ENCODE measurements at regions not wholly inside any gene's neighbourhood (a gene's known extent, or its start where the extent isn't known, plus 50 kb on each side); places are given as distances from the start of the nearest gene placed in this dataset.

- H3K4me1 ChIP-seq (ENCODE audit: control insufficient read depth, insufficient read depth, low read length) = peaks cover 5% of the 10 kb centered on the region
- DNase-seq (no peak), ATAC-seq (ENCODE audit: low read depth) (no peak)
- H3K23ac ChIP-seq (ENCODE audit: low read depth, low read length) = no peak overlapping the region
- H4K5ac ChIP-seq (ENCODE audit: low read depth, low read length) = no peak overlapping the region
- H2AFZ ChIP-seq (replicated peaks; ENCODE audit: low read length, poor library complexity) = peak overlapping the region; percentile 9
- H3K9me1 ChIP-seq (ENCODE audit: insufficient read depth, low read length) = peaks cover 3% of the 10 kb centered on the region; the same call in 1 of the 2 replicates
- H4K20me1 ChIP-seq (ENCODE audit: insufficient read depth, low read length) = no peaks in the 10 kb centered on the region
- H2BK20ac ChIP-seq (ENCODE audit: low read depth, low read length) = peak overlapping the region; percentile 58
- no peak overlapping the region for H3K4me2 ChIP-seq (ENCODE audit: low read depth, low read length)
- in situ Hi-C loops (cut with MboI; ENCODE audit: low sequenced_read_pairs) (no loop called here), dilution Hi-C loops (cut with HindIII; ENCODE audit: low sequenced_read_pairs, unreplicated experiment) (no loop called here), intact Hi-C loops (cut with micrococcal nuclease) (loop anchor here (5.0 kb wide), 1 partner anchor 56 kb away; no protein-coding TSS in a partner anchor)
- peak overlapping the region; percentile 90 for H2BK120ac ChIP-seq (ENCODE audit: low read depth, low read length)
- H2BK5ac ChIP-seq (ENCODE audit: low read depth, low read length, poor library complexity, severe bottlenecking) = no peak overlapping the region
- peak overlapping the region; percentile 57 for H3K4ac ChIP-seq (ENCODE audit: low read depth, low read length)
- H3K9me3 ChIP-seq (ENCODE audit: control insufficient read depth, insufficient read depth, low read length) = no peaks in the 10 kb centered on the region
- H3K36me3 ChIP-seq (ENCODE audit: control insufficient read depth, insufficient read depth, low read length) = no peaks in the 10 kb centered on the region
- no peak overlapping the region; the same call in 1 of the 2 replicates for H4K91ac ChIP-seq (ENCODE audit: insufficient read depth, low read depth, low read length)
- no peaks in the 10 kb centered on the region for H3K27me3 ChIP-seq (ENCODE audit: control insufficient read depth, insufficient read depth, low read length)
- peak overlapping the region; percentile 58 for H2AK9ac ChIP-seq (replicated peaks; ENCODE audit: low read depth, low read length, poor library complexity)
- 83% methylated on average over 3 of the region's 7 CpGs; no CpG with 5 or more reads in 1 of the 2 experiments for WGBS, 2 experiments (ENCODE audit: extremely low coverage in 2 of 2, insufficient read length in 1 of 2)
- no peaks in the 10 kb centered on the region for H3K79me1 ChIP-seq (ENCODE audit: low read depth in 1 of 2, low read length in 2 of 2)
- H3K27ac ChIP-seq (ENCODE audit: insufficient read depth, low read length) = no peak overlapping the region
- no peak overlapping the region for H3K18ac ChIP-seq (ENCODE audit: low read depth, low read length)
- H2AK5ac ChIP-seq (ENCODE audit: low read depth, low read length) = no peak overlapping the region
- no TSS peak for BruUV-seq (replicated peaks)
- ChIA-PET CTCF (no interaction called here), POLR2A (ENCODE audit: unreplicated experiment) (no interaction called here)
- H4K8ac ChIP-seq (ENCODE audit: low read depth in 2 of 2, low read length in 2 of 2) = no peak overlapping the region
- no peak overlapping the region for H3K56ac ChIP-seq (ENCODE audit: extremely low read depth, insufficient read depth, low read length)
- H3K4me3 ChIP-seq (ENCODE audit: insufficient read depth, low read depth, low read length) = no peak overlapping the region
- H2BK15ac ChIP-seq (ENCODE audit: low read depth, low read length) = peak overlapping the region; percentile 48; the same call in 1 of the 3 replicates
- no peak overlapping the region for H3K9ac ChIP-seq (ENCODE audit: low read depth, low read length)
- TF ChIP-seq ELK1 (IDR thresholded peaks at IDR 0.05; ENCODE audit: borderline replicate concordance, low read depth, low read length) (no peak), CHD1 (IDR thresholded peaks at IDR 0.05; ENCODE audit: low read depth, low read length) (no peak), MXI1 (IDR thresholded peaks at IDR 0.05; ENCODE audit: borderline replicate concordance, low read depth, low read length) (no peak), FOS (IDR thresholded peaks at IDR 0.05; ENCODE audit: low read depth, low read length) (no peak), USF2 (IDR thresholded peaks at IDR 0.05; ENCODE audit: low read depth, low read length) (no peak), BHLHE40 (IDR thresholded peaks at IDR 0.05; ENCODE audit: low read depth, low read length) (no peak), NFE2L2 (IDR thresholded peaks at IDR 0.05; ENCODE audit: low read depth, low read length) (no peak)
- H3K14ac ChIP-seq (replicated peaks; ENCODE audit: low read depth, low read length) = no peak overlapping the region; the same call in 1 of the 2 replicates
These were observed 98.1 kb downstream of the SEC16B start for GRCh38 chr1:177871613-177872307.
